ENCODE measurements at regions not wholly inside any gene's neighbourhood (a gene's known extent, or its start where the extent isn't known, plus 50 kb on each side); places are given as distances from the start of the nearest gene placed in this dataset.

- H3K4me3 ChIP-seq: no peak overlapping the region
- H3K27ac ChIP-seq: no peak overlapping the region
- no peaks in the 10 kb centered on the region for H3K27me3 ChIP-seq
- H3K36me3 ChIP-seq: no peaks in the 10 kb centered on the region
- no peak for DNase-seq
- TF ChIP-seq CTCF (IDR thresholded peaks at IDR 0.05): no peak
- no peaks in the 10 kb centered on the region for H3K9me3 ChIP-seq
- no peak overlapping the region for H3K9ac ChIP-seq (ENCODE audit: low read depth in 2 of 2, low read length in 2 of 2)
- H3K4me1 ChIP-seq: no peaks in the 10 kb centered on the region
- intact Hi-C loops (cut with DNase I): no loop called here
Measured at GRCh38 chr4:152220201-152220666, 315.7 kb downstream of the FBXW7 start.

- Histone ChIP-seq H3K9me3 (no peaks in the 10 kb centered on the region), H3K27me3 (no peaks in the 10 kb centered on the region), H3K4me3 (no peak overlapping the region), H3K27ac (no peak overlapping the region), H3K4me1 (no peaks in the 10 kb centered on the region), H3K9ac (ENCODE audit: low read depth in 2 of 2, low read length in 2 of 2) (no peak overlapping the region), H3K36me3 (no peaks in the 10 kb centered on the region)
- intact Hi-C loops (cut with DNase I): no loop called here
- TF ChIP-seq CTCF (IDR thresholded peaks at IDR 0.05): no peak
- DNase-seq: no peak
Measured at GRCh38 chr4:152218576-152218975, 317.3 kb downstream of the FBXW7 start.

- Histone ChIP-seq H3K4me1 (no peaks in the 10 kb centered on the region), H3K27me3 (no peaks in the 10 kb centered on the region), H3K4me3 (no peak overlapping the region), H3K27ac (no peak overlapping the region), H3K9me3 (no peaks in the 10 kb centered on the region), H3K36me3 (no peaks in the 10 kb centered on the region), H3K9ac (ENCODE audit: low read depth in 2 of 2, low read length in 2 of 2) (no peak overlapping the region)
- DNase-seq: no peak
- TF ChIP-seq CTCF (IDR thresholded peaks at IDR 0.05): no peak
- intact Hi-C loops (cut with DNase I): no loop called here
Measured at GRCh38 chr4:152217896-152218295, 318.0 kb downstream of the FBXW7 start.

- Histone ChIP-seq H3K4me1 (no peaks in the 10 kb centered on the region), H3K36me3 (no peaks in the 10 kb centered on the region), H3K9me3 (no peaks in the 10 kb centered on the region), H3K4me3 (no peak overlapping the region), H3K27ac (no peak overlapping the region), H3K9ac (ENCODE audit: low read depth in 2 of 2, low read length in 2 of 2) (no peak overlapping the region), H3K27me3 (no peaks in the 10 kb centered on the region)
- no peak for TF ChIP-seq CTCF (IDR thresholded peaks at IDR 0.05)
- intact Hi-C loops (cut with DNase I): no loop called here
- DNase-seq: no peak
Measured at GRCh38 chr4:152211936-152212653, 323.8 kb downstream of the FBXW7 start.

- no peak for DNase-seq
- Histone ChIP-seq H3K27ac (no peak overlapping the region), H3K4me1 (no peaks in the 10 kb centered on the region), H3K4me3 (no peak overlapping the region), H3K27me3 (no peaks in the 10 kb centered on the region), H3K9ac (ENCODE audit: low read depth in 2 of 2, low read length in 2 of 2) (no peak overlapping the region), H3K36me3 (no peaks in the 10 kb centered on the region), H3K9me3 (no peaks in the 10 kb centered on the region)
- TF ChIP-seq CTCF (IDR thresholded peaks at IDR 0.05): no peak
- intact Hi-C loops (cut with DNase I): no loop called here
Measured at GRCh38 chr4:152209772-152210493, 326.0 kb downstream of the FBXW7 start.
